Mammary epithelial cell (primary cell): ENCODE measurements at regions not wholly inside any gene's neighbourhood (a gene's known extent, or its start where the extent isn't known, plus 50 kb on each side); places are given as distances from the start of the nearest gene placed in this dataset.

Source experiments
- CTCF ChIP-seq, 2 donors: IDR thresholded peaks in 1 of 2; conservative IDR thresholded peaks in 1 of 2; 2 replicates each; pipeline ENCODE4 v1.5.1; 2011 to 2012; ENCODE audit warnings: inconsistent platforms in 2 of 2, low read length in 2 of 2, mild to moderate bottlenecking in 2 of 2, control low read depth in 1 of 2, low read depth in 1 of 2; ENCODE audit not compliant: insufficient read depth in 1 of 2; ENCODE audit errors: extremely low read depth in 1 of 2
- EZH2 ChIP-seq: IDR thresholded peaks from 2 replicates; pipeline ENCODE4 v1.6.1; 2012; ENCODE audit warnings: low read length, inconsistent platforms, borderline replicate concordance

- TF ChIP-seq CTCF (conservative IDR thresholded peaks at IDR 0.05 in 1 of 2, IDR thresholded peaks at IDR 0.05 in 1 of 2; ENCODE audit: extremely low read depth in 1 of 2, insufficient read depth in 1 of 2, low read depth in 1 of 2, low read length in 2 of 2) (no peak), EZH2 (no peak)
These were observed 663.3 kb downstream of the SUCLG1 start for GRCh38 chr2:83795777-83796176.
